ENCODE measurements at regions not wholly inside any gene's neighbourhood (a gene's known extent, or its start where the extent isn't known, plus 50 kb on each side); places are given as distances from the start of the nearest gene placed in this dataset.

- no peak for DNase-seq
- no peak overlapping the region for H3K9ac ChIP-seq (ENCODE audit: low read depth, low read length)
- dilution Hi-C loops (cut with HindIII; ENCODE audit: low sequenced_read_pairs, unreplicated experiment) = no loop called here
- H3K27me3 ChIP-seq (ENCODE audit: control insufficient read depth, insufficient read depth, low read length) = no peaks in the 10 kb centered on the region
- no peaks in the 10 kb centered on the region for H4K20me1 ChIP-seq (ENCODE audit: insufficient read depth, low read length)
- H3K36me3 ChIP-seq (ENCODE audit: control insufficient read depth, insufficient read depth, low read length) = no peaks in the 10 kb centered on the region
- intact Hi-C loops (cut with micrococcal nuclease) = no loop called here
- no peaks in the 10 kb centered on the region for H3K9me1 ChIP-seq (ENCODE audit: insufficient read depth, low read length)
- no TSS peak for BruUV-seq (replicated peaks)
- ATAC-seq (ENCODE audit: low read depth) = no peak
- H4K8ac ChIP-seq (ENCODE audit: low read depth in 2 of 2, low read length in 2 of 2) = no peak overlapping the region
- H2BK5ac ChIP-seq (ENCODE audit: low read depth, low read length, poor library complexity, severe bottlenecking) = no peak overlapping the region
- no peak overlapping the region for H2BK20ac ChIP-seq (ENCODE audit: low read depth, low read length)
- H3K4me1 ChIP-seq (ENCODE audit: control insufficient read depth, insufficient read depth, low read length) = no peaks in the 10 kb centered on the region
- no peak overlapping the region for H2AFZ ChIP-seq (replicated peaks; ENCODE audit: low read length, poor library complexity)
- in situ Hi-C loops (cut with MboI; ENCODE audit: low sequenced_read_pairs) = no loop called here
- no peak overlapping the region for H3K27ac ChIP-seq (ENCODE audit: insufficient read depth, low read length)
- H3K14ac ChIP-seq (replicated peaks; ENCODE audit: low read depth, low read length) = no peak overlapping the region
- no peak overlapping the region for H4K5ac ChIP-seq (ENCODE audit: low read depth, low read length)
- H3K79me1 ChIP-seq (ENCODE audit: low read depth in 1 of 2, low read length in 2 of 2) = no peaks in the 10 kb centered on the region
- H3K9me3 ChIP-seq (ENCODE audit: control insufficient read depth, insufficient read depth, low read length) = 0 out of 2 replicates have a peak, but pooled peaks cover 3% of the 10 kb centered on the region
- H3K23ac ChIP-seq (ENCODE audit: low read depth, low read length) = no peak overlapping the region
- no peak overlapping the region for H3K56ac ChIP-seq (ENCODE audit: extremely low read depth, insufficient read depth, low read length)
- TF ChIP-seq CEBPB (IDR thresholded peaks at IDR 0.05; ENCODE audit: low read depth, low read length) = no peak
- TF ChIP-seq RFX5 (IDR thresholded peaks at IDR 0.05; ENCODE audit: low read depth, low read length) = no peak
- TF ChIP-seq RAD21 (IDR thresholded peaks at IDR 0.05; ENCODE audit: low read length) = no peak
- TF ChIP-seq NFE2L2 (IDR thresholded peaks at IDR 0.05; ENCODE audit: low read depth, low read length) = no peak
- TF ChIP-seq BHLHE40 (IDR thresholded peaks at IDR 0.05; ENCODE audit: low read depth, low read length) = no peak
- no peak for TF ChIP-seq POLR2A (IDR thresholded peaks at IDR 0.05; ENCODE audit: low read depth, low read length)
- no peak for TF ChIP-seq MAFK (IDR thresholded peaks at IDR 0.05; ENCODE audit: low read depth, low read length)
- no peak for TF ChIP-seq USF2 (IDR thresholded peaks at IDR 0.05; ENCODE audit: low read depth, low read length)
- H2BK120ac ChIP-seq (ENCODE audit: low read depth, low read length) = no peak overlapping the region
- no peak overlapping the region for H3K4me2 ChIP-seq (ENCODE audit: low read depth, low read length)
- H3K18ac ChIP-seq (ENCODE audit: low read depth, low read length) = no peak overlapping the region
- POLR2A ChIA-PET (ENCODE audit: unreplicated experiment) = no interaction called here
- H2AK5ac ChIP-seq (ENCODE audit: low read depth, low read length) = no peak overlapping the region
- WGBS, 2 experiments (ENCODE audit: extremely low coverage in 2 of 2, insufficient read length in 1 of 2) = 100% methylated on average over 1 of the region's 8 CpGs; no CpG with 5 or more reads in 1 of the 2 experiments
- H2AK9ac ChIP-seq (replicated peaks; ENCODE audit: low read depth, low read length, poor library complexity) = no peak overlapping the region
- CTCF ChIA-PET = no interaction called here
- no peak overlapping the region for H3K4ac ChIP-seq (ENCODE audit: low read depth, low read length)
- no peak overlapping the region for H4K91ac ChIP-seq (ENCODE audit: insufficient read depth, low read depth, low read length)
- H3K4me3 ChIP-seq (ENCODE audit: insufficient read depth, low read depth, low read length) = no peak overlapping the region
- no peak overlapping the region for H2BK15ac ChIP-seq (ENCODE audit: low read depth, low read length)
Measured at GRCh38 chr2:21484643-21485042, 360.9 kb downstream of the TDRD15 start.

Measured in IMR-90 (cell line).